HT1080 (cell line): ENCODE measurements at regions not wholly inside any gene's neighbourhood (a gene's known extent, or its start where the extent isn't known, plus 50 kb on each side); places are given as distances from the start of the nearest gene placed in this dataset.
"Not testable (repeated sequence)": the region's sequence is repeated elsewhere in the genome, so short reads cannot be mapped to it uniquely, and the experiment has no call there.

Experiments used
- DNase-seq: peaks from one replicate; pipeline ENCODE4 v3.0.0-alpha.2; 2015; ENCODE audit warnings: low read depth

DNA sequence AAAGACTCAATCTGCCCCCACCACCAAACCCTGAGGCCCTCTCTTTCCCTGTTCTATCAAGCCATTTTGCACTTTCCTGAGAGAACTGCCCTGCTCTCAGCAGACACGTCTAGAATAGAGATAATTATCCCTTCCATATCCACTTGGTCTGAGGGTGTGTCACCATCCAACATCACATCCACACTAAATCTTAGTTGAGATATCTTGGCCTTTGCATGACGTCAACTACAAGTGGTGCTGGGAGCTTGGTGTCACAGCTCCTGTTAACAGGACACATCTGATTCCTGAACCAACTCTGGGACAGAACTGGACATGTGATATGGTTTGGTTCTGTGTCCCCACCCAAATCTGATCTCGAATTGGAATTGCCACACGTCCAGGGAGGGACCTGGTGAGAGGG lies 1109.2 kb downstream of the TMEM121 start:
- no peak for DNase-seq

DNA sequence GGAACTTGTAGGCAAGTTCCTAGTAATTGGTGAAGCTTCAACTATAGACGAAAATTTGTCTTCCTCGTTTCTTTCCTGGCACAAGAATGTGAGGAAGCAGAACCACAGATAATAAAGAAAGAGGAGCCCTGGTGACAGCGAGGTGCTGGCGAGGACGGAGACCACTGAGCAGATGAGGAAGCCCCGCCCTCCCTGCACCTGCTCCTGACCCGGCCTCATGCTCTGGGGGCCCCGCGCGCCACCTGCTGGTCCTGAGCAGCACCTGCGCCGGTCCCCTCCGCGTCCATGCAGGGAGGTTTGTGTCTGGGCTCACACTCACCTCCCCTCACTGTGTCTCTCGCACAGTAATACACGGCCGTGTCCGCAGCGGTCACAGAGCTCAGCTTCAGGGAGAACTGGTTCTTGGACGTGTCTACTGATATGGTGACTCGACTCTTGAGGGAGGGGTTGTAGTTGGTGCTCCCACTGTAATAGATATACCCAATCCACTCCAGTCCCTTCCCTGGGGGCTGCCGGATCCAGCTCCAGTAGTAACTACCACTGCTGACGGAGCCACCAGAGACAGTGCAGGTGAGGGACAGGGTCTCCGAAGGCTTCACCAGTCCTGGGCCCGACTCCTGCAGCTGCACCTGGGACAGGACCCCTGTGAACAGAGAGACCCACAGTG lies 1112.5 kb downstream of the TMEM121 start:
- peak; percentile 20 for DNase-seq

DNA sequence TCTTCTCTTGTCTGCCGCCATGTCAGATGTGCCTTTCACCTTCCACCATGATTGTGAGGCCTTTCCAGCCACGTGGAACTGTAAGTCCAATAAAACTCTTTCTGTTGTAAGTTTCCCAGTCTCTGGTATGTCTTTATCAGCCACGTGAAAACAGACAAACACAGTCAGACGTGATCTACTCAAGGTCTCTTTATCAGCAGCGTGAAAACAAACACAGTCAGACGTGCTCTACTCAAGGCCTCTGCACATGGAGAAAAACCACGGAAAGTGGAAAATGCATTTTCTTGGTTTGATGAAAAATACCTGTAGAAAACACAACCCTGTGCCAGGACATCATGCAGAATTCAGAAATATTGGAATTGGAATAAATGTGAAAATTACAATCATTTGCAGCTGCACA lies 1115.7 kb downstream of the TMEM121 start:
- no peak for DNase-seq

DNA sequence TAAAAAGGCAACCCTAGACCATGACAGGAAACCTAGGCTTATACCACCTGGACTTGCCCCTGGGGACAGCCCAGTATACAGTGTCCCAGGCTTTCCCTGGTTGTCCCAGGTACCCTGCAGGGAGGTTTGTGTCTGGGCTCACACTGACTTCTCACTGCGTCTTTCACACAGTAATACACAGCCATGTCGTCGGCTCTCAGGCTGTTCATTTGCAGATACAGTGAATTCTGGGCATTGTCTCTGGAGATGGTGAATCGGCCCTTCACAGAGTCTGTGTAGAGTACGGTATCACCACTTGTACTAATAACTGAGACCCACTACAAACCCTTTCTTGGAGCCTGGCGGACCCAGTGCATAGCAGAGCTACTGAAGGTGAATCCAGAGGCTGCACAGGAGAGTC lies 1116.6 kb downstream of the TMEM121 start:
- DNase-seq: not testable (repeated sequence)

DNA sequence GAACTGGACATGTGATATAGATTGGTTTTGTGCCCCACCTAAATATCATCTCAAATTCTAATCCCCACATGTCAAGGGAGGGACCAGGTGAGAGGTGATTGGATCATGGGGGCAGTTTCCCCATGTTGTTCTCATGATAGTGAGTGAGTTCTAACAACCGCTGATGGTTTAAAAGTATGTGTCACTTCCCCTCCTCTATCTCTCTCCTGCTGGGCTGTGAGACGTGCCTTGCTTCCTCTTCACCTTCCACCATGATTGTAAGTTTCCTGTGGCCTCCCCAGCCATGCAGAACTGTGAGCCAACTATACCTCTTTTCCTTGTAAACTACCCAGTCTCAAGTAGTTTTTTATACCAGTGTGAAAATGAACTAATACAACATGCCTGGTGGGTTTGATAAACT lies 1122.5 kb downstream of the TMEM121 start:
- peak; percentile 0 for DNase-seq

DNA sequence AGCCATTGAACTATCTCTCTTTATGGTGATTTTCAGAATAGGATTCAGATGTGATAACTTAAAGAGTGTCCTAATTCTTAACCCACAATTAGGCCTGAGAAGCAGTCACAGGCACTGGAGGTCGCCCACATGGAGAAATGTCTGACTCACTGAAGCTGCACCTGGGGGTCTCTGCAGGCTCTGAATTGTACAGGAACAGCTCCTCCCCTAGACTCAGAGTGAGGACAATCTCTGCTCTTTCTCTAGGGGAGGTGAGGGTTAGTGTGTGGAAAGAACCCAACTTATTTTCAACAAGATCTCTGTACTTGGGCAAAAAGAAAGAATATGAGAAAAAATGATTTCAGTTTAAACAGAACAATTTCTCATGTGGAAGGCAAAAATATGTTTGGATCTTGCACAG lies 1124.6 kb downstream of the TMEM121 start:
- DNase-seq: no peak

DNA sequence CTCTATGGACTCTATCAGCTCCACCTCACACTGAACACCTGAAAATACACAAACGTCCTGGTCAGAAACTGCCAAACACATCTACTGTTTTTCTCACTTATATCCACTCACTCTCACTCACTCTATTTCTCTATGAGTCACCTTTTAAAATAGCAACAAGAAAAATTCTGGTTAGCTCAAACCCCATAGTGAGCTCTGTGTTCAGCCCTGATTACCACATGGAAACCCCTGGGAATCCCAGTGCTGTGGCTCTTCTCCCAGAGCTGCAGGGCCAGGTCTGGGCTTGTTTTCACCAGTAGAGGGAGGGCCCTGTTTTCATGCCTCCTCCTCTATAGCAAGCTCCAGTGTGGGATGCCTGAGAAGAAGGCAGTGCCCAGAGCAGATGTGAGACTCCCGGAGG lies 1126.1 kb downstream of the TMEM121 start:
- DNase-seq: peak; percentile 4

DNA sequence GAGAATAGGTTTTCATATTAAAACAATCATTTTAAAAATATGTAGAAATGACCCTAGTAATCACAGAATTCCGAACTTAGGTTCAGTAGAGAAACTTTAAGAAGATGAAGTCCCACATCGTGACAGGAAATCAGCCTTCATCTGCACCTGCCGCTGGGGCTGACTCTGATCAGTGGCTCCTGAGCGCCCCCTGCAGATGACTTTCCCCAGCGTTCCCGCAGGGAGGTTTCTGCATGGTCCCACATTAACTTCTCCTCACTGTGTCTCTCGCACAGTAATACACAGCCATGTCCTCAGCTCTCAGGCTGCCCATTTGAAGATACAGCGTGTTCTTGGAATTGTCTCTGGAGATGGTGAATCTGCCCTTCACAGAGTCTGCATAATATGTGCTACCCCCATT lies 1131.1 kb downstream of the TMEM121 start:
- DNase-seq: no peak

DNA sequence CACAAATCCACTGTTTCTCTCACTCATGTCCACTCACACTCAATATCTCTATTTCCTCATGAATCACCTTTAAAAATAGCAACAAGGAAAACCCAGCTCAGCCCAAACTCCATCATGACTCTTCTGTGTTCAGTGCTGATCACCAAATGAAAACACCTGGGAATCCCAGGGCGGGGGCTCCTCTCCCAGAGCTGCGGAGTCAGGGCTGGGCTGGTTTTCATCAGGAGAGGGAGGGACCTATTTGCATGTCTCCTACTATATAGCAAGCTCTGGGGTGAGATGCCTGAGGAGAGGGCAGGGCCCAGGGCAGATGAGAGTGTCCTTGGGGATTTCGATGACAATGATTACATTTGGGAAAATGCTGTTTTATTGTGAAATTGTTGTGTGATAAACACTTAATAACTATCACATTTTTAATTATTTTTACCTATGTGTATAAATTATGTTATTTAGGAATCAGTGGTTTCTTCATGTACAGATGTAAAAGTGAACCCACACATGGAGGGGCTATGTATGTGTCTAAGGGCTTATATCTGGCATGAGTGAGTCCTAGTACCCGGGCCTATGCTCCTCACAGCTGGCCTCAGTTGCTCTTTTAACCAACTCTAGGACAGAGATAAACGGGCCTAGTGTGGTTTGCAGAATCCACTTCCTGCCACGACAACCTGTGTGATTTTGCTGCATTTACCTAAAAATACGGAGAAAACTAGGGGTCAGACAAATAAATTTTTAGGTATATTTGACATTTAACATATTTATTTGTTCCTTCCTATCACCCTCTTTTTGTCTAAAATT lies 1131.9 kb downstream of the TMEM121 start:
- DNase-seq: not testable (repeated sequence)

DNA sequence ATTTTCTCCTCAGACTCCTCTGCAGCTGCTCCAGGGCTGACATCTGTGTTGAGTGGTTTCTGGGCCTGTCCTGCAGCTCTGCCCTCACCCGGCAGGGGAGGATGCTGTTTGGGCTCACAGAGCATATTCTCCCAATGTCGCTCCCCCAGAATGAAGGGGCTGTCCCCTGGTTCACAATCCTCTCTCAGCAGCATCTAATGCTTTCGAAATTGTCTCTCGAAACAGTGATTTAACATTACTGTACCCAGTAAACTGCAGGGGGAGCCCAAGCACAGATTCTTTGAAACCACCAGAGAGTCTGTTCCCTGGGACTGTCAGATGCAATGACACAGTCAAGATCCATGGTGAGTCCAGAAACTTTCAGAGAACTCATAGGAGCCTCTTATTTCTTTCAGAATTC lies 1135.2 kb downstream of the TMEM121 start:
- not testable (repeated sequence) for DNase-seq

DNA sequence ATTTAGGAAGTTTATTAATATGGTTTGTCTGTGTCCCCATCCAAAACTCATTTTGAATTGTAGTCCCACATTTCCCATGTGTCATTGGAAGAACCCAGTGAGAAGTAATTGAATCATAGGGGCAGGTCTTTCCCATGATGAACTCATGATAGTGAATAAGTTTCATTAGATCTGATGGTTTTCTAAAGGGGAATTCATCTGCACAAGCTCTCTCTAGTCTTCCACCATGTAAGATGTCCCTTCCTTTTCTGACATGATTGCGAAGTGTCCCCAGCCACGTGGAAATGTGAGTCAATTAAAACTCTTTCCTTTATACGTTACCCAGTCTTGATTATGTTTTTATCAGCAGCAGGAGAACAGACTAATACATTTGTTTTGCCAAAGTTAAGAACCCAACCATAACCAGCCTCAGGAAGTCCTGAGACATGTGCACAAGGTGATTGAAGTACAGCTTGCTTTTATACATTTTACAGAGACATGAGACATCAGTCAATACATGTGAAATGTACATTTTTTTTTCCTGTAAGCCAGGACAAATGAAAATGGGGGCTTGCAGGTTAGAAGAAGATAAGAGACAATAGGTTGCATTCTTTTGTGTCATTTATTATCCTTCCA lies 1136.7 kb downstream of the TMEM121 start:
- DNase-seq: no peak

DNA sequence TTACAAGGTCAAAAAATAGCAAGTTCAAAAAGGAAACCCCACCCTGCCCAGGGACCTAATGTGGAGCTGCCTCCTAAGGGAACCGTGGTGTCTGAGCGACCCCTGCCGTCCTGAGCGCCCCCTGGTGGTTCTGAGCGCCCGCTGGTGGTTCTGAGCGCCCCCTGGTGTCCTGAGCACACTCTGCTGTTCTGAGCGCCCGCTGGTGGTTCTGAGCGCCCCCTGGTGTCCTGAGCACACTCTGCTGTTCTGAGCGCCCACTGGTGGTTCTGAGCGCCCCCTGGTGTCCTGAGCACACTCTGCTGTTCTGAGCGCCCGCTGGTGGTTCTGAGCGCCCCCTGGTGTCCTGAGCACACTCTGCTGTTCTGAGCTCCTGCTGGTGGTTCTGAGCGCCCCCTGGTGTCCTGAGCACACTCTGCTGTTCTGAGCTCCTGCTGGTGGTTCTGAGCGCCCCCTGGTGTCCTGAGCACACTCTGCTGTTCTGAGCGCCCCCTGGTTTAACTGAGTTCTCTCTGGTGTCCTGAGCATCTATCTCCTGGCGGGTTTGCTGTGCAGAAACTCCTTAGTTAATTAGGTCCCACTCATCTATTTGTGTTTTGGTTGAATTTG lies 1137.5 kb downstream of the TMEM121 start:
- not testable (repeated sequence) for DNase-seq

DNA sequence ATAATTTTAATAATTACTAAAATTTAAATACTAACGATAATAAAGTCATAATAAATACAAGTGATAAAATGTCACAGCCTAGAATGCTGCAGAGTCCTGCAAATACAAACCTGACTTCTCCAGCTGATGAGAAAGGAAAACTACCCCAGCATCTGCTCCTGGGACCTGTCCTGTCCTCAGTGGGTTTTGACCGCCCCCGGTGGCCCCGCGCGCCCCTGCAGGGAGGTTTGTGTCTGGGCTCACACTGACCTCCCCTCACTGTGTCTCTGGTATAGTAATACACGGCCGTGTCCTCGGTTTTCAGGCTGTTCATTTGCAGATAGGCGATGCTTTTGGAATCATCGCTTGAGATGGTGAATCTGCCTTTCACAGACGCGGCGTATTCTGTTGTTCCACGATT lies 1139.4 kb downstream of the TMEM121 start:
- no peak for DNase-seq

DNA sequence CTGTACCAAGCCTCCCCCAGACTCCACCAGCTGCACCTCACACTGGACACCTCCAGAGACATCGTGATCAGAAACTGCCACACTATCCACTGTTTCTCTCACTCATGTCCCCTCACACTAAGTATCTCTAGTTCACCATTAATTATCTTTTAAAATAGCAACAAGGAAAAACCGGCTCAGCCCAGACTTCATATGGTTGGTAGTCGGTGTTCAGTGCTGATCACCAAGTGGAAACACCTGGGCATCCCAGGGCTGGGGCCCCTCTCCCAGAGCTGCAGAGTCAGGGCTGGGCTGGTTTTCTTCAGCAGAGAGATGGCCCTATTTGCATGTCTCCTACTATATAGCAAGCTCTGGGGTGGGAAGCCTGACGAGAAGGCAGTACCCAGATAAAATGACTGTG lies 1140.0 kb downstream of the TMEM121 start:
- DNase-seq: no peak

DNA sequence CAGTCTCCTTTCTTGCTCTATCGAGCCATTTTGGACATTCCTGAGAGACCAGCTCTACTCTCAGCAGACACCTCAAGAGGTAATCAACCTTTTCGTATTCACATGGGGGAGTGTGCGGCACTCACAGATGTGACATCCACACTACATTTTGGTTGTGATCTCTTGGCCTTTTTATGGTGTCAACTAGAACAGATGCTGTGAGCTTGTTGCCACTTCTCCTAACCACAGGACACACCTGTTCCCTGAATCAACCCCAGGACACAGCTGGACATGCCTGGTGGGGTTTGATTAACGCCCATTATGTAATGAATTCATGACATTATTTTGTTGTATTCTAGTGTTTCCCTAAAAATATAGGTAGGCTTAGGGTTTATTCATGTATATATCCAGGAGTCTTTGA lies 1143.6 kb downstream of the TMEM121 start:
- DNase-seq: no peak

DNA sequence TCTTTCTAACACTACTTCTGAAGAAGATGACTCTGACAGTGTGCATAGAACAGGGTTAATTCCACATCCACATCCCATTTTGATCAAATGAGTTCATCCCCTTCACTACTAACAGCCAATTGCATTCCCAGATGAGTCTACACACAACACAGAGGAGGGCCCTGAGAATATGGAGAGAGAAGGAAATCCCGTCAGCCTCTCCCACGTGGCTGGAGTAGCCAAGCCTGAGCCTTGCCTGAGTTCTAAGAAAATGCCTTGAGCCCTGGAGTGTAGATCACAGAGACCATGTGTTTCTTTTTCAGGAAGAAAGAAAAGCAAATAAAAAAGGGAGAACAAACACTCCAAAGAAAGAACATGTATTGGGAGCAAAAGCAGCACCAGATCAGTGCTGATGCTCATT lies 1147.7 kb downstream of the TMEM121 start:
- DNase-seq: not testable (repeated sequence)

DNA sequence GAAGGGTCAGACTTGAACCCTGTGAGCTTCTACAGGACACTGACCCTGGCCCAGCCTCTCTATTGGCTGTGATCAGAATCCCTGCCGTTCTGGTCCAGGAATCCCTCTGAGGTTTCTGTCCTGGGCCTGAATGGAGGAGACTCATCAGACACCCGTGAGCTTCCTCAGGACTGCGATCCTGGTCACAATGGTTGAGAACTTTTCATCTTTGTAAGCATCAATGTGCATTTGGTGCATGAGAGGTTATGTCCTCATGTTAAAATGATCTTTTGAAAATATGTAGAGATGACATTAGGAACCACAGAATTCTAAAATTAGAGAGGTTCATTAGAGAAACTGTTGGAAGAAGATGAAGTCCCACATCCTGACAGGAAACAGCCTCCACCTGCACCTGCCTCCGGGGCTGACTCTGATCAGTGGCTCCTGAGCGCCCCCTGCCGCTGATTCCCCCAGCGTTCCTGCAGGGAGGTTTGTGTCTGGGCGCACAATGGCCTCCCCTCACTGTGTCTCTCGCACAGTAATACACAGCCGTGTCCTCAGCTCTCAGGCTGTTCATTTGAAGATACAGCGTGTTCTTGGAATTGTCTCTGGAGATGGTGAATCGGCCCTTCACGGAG lies 1148.2 kb downstream of the TMEM121 start:
- not testable (repeated sequence) for DNase-seq

DNA sequence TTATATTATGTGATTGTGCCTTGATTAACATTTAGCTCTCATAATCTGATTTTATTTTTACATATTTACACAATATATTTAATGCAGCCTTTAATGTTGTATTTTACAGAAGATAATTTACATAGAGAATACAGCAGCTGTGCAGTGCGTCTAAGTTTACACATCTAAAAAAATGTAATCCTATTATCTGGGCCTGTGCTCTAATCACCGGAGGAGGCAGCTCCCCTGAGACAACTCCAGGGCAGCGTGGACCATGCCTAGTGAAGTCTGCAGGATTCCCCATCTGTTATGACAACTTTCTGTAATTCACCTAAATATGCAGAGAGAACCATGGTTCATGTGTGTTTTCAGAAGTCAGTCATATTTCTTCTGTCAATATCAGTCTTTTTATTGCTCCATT lies 1149.3 kb downstream of the TMEM121 start:
- not testable (repeated sequence) for DNase-seq

DNA sequence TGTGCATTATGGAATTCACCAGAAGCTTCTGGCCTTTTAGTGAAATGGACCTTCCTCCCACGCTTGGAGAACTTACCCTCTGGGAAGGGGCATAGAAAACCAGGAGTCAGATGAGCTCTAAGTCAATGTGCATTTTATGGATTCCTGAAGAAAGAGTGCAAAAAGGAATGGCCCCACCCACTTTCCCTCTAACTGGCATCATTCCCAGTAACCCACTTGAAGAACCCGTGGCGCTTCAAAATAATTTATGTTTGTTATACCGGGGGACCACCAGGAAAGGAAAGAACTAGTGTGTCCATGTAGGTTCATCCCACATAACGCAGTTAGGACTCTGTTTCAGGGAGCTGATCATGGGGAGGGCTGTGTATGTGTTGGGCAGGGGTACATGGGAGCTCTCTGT lies 1153.4 kb downstream of the TMEM121 start:
- DNase-seq: no peak

DNA sequence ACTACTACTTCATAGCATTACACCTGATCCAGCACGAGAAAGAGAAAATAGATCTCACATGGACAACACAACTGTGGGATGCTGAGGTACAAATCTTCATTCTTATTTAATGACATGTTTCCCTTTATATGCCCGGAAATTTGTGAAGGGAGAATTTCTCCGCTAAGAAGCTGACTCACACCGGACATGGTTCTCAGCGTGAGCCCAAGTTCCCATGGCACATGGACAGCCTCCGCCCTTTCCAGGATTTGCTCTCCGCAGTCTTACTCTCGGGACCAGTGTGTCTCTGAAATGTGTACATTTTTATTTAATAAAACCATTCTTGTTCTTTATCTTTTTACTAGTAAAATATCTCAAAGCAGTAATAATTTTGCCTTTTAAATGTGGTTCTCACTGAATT lies 1154.8 kb downstream of the TMEM121 start:
- peak; percentile 34 for DNase-seq

DNA sequence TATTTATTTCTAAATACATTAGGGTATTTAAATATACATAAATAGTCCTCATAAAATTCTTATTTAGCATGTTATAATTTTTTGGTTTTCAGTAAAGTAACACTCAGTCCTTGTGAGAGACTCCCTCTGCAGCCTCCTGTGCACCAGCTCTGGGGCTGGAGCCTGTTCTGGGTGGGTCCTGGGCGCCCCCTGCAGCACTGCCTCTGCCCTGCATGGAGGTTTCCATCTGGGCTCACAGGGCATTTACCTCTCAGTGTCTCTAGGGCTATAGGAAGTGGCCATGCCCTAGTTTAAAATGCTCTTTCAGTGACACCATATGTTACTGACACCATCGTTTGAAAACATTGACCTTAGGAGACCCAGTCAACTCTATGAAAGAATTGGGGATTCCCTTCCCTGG lies 1155.2 kb downstream of the TMEM121 start:
- no peak for DNase-seq

DNA sequence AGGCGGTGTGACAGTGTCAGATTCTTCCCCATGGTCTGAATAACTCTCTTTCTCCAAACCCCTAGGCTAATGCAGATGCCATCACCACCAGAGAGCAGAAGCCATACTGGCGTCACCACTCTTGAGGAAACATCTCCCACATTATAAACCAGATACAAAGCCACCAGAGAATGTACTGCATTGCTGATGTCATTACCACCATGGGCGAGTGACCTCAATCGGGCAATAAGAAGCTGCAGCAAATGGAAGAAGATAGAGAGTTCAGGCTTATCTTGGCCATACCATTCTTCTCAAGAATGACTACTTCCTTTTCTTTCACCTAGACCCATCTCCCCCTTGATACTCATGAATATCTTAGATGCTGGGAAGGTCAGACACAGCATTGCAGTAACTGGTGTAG lies 1157.2 kb downstream of the TMEM121 start:
- no peak for DNase-seq
